Spleen (tissue), 7 donors: ENCODE measurements at regions not wholly inside any gene's neighbourhood (a gene's known extent, or its start where the extent isn't known, plus 50 kb on each side); places are given as distances from the start of the nearest gene placed in this dataset.

ENCODE experiments used
- CTCF ChIP-seq, 11 experiments: fragments of 200-600 bp in 7 of 11; fragments of 450-650 bp in 4 of 11; sonication (generic) in 4 of 11; IDR thresholded peaks in 8 of 11; conservative IDR thresholded peaks in 3 of 11; 1 replicate in 7 of 11; 2 replicates in 4 of 11; pipeline versions ENCODE4 v1.4.0 to v1.8.0; 2016 to 2021; ENCODE audit warnings: antibody characterized with exemption in 11 of 11, inconsistent platforms in 4 of 11, mild to moderate bottlenecking in 1 of 11
- POLR2A ChIP-seq, 3 donors: fragments of 450-650 bp; IDR thresholded peaks; one replicate each; pipeline ENCODE4 v1.5.1; 2017; ENCODE audit warnings: antibody characterized with exemption in 3 of 3, mild to moderate bottlenecking in 1 of 3
- POLR2AphosphoS5 ChIP-seq, 3 donors: sonication (generic); formaldehyde crosslinking; IDR thresholded peaks; one replicate each; pipeline ENCODE4 v1.5.1; 2017; ENCODE audit warnings: antibody characterized with exemption in 3 of 3
- donor health status: DM: no; HTN: no; CAD: no; lungs with moderate emphysema.
- donor health status: DM: no; HTN: no; CAD: no.
- donor health status: DM: no; HTN: no; CAD: no.

DNA sequence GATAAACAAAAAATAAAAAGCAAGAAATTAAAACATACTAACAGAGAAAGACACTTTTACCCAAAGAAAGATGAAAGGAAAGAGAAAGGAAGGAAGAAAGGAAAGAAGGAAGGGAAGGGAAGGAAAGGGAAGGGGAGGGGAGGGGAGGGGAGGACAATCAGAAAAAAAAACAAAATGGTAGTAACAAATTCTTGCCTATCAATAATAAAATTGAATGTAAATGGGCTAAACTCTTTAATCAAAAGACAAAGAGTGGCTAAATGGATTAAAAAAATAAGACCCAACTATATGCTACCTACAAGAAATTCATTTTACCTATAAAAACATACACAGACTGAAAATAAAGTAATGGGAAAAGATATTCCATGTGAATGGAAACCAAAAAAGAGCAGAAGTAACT, 372.9 kb upstream of the NFIA start:
- TF ChIP-seq CTCF (IDR thresholded peaks at IDR 0.05 in 8 of 11, conservative IDR thresholded peaks at IDR 0.05 in 3 of 11) (no peak), POLR2AphosphoS5 (IDR thresholded peaks at IDR 0.05) (no peak), POLR2A (IDR thresholded peaks at IDR 0.05) (no peak)
